ENCODE measurements at regions not wholly inside any gene's neighbourhood (a gene's known extent, or its start where the extent isn't known, plus 50 kb on each side); places are given as distances from the start of the nearest gene placed in this dataset.

DNA sequence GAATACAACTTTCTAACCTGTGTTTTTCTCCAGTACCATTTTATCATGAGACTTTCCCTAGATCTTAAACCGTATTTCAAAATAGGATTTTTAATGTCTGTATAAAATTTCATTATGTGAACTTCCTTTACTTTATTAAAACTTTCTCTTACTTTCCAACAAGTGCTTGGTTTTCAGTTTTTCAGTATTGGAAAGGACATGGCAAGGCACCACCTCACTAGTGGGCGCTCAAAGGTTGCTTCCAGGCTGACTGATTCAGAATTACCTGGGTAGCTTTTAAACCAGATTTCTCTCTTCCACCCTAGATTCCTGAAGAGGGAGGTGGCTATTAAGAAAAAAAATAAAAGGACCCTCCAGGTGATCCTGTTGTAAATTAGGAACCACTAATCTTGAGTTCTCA is 236.6 kb downstream of the SOX2 start:
- no peak for DNase-seq
- TF ChIP-seq POLR2A (IDR thresholded peaks at IDR 0.05; ENCODE audit: low read length) (no peak), GATA1 (IDR thresholded peaks at IDR 0.05; ENCODE audit: low read depth, low read length) (no peak)

GRCh38 chr3:181952221-181952620 is 240.5 kb downstream of the SOX2 start:
- TF ChIP-seq POLR2A (IDR thresholded peaks at IDR 0.05; ENCODE audit: low read length), result no peak
- no peak for TF ChIP-seq GATA1 (IDR thresholded peaks at IDR 0.05; ENCODE audit: low read depth, low read length)
- no peak for DNase-seq

DNA sequence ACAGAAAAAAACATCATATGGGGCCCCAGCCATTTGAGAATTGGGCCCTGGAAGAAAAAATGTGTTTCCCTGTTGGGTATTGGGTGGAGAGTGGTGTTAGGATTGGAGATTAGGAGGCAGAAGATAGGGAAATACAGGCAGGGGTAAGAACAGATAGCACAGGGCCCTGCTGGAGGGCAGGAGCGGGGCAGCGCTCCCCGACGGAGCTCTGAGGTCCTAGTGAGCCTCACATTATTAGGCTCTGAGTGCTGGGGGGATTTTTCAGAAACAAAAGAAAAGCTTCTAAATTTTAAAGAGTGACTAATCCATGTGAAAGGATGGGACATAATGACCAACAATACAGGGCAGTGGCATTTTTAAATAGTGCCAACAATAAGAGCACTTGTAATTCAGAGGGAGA is 241.2 kb downstream of the SOX2 start:
- no peak for TF ChIP-seq POLR2A (IDR thresholded peaks at IDR 0.05; ENCODE audit: low read length)
- no peak for TF ChIP-seq GATA1 (IDR thresholded peaks at IDR 0.05; ENCODE audit: low read depth, low read length)

DNA sequence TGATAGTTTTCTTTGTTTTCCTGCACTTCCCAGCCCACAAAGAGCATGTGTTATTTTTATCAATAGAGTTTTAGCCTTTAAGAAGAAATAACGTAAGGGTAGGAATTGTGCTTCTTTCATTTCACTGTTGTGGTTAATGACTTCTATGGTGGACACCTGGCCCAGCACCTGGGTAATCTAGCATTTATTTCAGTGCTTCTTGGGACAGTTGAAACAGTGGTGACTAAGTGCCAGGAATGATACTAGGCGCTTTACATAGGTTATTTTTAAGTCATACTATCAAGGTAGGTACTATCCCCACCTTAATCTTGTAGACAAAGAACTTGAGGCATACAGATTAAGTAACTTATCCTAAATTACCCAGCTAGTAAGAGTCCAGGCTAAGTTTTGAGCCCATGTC is 243.8 kb downstream of the SOX2 start:
- no peak for DNase-seq
- TF ChIP-seq GATA1 (IDR thresholded peaks at IDR 0.05; ENCODE audit: low read depth, low read length) (no peak), POLR2A (IDR thresholded peaks at IDR 0.05; ENCODE audit: low read length) (no peak)

More for the DNA sequence above, 241.2 kb downstream of the SOX2 start:
- DNase-seq, result no peak

GRCh38 chr3:181956122-181956521 is 244.4 kb downstream of the SOX2 start:
- DNase-seq, result no peak
- TF ChIP-seq POLR2A (IDR thresholded peaks at IDR 0.05; ENCODE audit: low read length), result no peak
- no peak for TF ChIP-seq GATA1 (IDR thresholded peaks at IDR 0.05; ENCODE audit: low read depth, low read length)

- TF ChIP-seq POLR2A (IDR thresholded peaks at IDR 0.05; ENCODE audit: low read length) (no peak), GATA1 (IDR thresholded peaks at IDR 0.05; ENCODE audit: low read depth, low read length) (no peak)
- DNase-seq, result no peak
These were observed 254.7 kb downstream of the SOX2 start for GRCh38 chr3:181966393-181966792.

GRCh38 chr3:181969925-181970324 is 258.2 kb downstream of the SOX2 start:
- TF ChIP-seq POLR2A (IDR thresholded peaks at IDR 0.05; ENCODE audit: low read length) (no peak), GATA1 (IDR thresholded peaks at IDR 0.05; ENCODE audit: low read depth, low read length) (no peak)
- no peak for DNase-seq

GRCh38 chr3:181971424-181971823 is 259.7 kb downstream of the SOX2 start:
- TF ChIP-seq GATA1 (IDR thresholded peaks at IDR 0.05; ENCODE audit: low read depth, low read length) (no peak), POLR2A (IDR thresholded peaks at IDR 0.05; ENCODE audit: low read length) (no peak)
- DNase-seq, result no peak

DNA sequence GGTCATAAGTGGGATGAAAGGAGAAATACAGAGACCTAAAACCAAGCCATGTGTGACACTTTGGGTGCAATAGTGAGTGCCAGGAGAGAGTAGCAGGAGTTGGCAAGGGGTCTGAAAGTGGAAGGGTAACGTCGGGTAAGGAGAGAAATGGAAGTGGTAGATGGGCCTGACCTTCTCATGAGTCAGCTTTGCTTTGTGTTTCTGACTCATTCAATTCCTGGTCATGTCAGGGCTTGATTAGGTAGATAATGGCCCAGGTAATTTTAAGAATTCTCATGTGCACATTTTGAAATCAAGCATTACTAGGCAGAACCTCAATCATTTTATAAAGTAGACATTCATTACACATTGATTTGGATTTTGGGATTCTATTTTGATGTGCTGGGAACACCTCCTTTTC is 262.5 kb downstream of the SOX2 start:
- TF ChIP-seq POLR2A (IDR thresholded peaks at IDR 0.05; ENCODE audit: low read length) (no peak), GATA1 (IDR thresholded peaks at IDR 0.05; ENCODE audit: low read depth, low read length) (no peak)

DNA sequence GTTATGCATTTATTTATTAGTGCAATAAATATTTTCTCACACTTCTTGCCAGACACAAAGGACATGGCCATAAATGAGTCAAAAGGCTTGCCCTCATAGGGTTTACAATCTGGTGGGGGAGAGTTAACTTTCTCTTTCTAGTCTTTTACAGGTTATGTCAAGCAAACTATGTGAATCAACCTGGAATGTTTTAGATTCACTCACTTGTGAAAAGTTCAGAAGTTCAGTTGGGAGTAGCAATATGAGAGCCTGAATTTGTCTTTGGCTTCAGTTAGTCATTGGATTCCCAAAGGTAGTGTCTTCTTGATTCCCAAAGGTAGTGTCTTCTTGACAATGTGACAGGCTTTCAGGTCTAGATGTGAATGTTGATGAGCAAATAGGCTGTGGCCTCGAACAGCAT is 264.8 kb downstream of the SOX2 start:
- TF ChIP-seq POLR2A (IDR thresholded peaks at IDR 0.05; ENCODE audit: low read length), result no peak
- TF ChIP-seq GATA1 (IDR thresholded peaks at IDR 0.05; ENCODE audit: low read depth, low read length), result no peak
- no peak for DNase-seq

More for the DNA sequence above, 262.5 kb downstream of the SOX2 start:
- DNase-seq, result no peak

DNA sequence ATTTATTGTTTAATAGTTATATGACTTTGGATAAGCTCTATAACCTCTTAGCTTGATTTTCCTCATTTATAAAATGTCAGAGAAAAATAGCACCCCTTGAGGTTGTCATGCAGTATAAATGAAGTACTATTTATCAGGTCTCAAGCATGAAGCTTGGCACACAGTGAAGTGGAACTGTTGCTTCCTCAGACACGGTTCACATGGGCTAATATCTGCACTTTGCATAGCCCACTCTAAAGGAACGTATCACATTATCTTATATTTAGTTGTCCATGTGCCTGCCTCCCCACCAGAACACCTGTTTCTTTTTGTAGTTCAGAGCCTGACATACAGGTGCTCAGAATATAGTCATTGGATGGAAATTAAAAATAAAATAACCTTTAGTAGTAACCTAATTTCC is 273.7 kb downstream of the SOX2 start:
- no peak for TF ChIP-seq POLR2A (IDR thresholded peaks at IDR 0.05; ENCODE audit: low read length)
- TF ChIP-seq GATA1 (IDR thresholded peaks at IDR 0.05; ENCODE audit: low read depth, low read length), result no peak
- no peak for DNase-seq

GRCh38 chr3:181987736-181988135 is 276.0 kb downstream of the SOX2 start:
- no peak for DNase-seq
- TF ChIP-seq POLR2A (IDR thresholded peaks at IDR 0.05; ENCODE audit: low read length) (no peak), GATA1 (IDR thresholded peaks at IDR 0.05; ENCODE audit: low read depth, low read length) (no peak)

GRCh38 chr3:181998828-181999227 is 287.1 kb downstream of the SOX2 start:
- TF ChIP-seq POLR2A (IDR thresholded peaks at IDR 0.05; ENCODE audit: low read length) (no peak), GATA1 (IDR thresholded peaks at IDR 0.05; ENCODE audit: low read depth, low read length) (no peak)
- DNase-seq, result no peak

DNA sequence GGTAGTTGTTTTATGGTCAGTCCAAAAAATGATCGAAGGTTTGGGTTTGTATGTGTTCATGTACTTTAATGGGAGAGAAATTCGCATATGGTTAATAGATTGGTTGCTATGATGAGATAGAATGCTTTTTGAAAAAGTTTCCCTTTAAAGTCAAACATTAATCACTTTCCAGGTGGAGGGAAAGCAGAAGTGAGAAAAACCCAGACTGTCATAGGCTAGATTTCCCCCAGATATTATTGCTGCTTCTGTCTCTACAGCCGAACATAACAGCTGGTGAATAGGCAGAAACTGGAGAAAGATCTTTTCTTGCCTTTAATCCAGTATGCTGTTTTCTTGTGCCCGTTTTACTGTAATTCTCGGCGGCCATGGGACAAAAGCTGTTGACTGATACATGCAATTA is 287.6 kb downstream of the SOX2 start:
- DNase-seq, result no peak
- TF ChIP-seq POLR2A (IDR thresholded peaks at IDR 0.05; ENCODE audit: low read length) (no peak), GATA1 (IDR thresholded peaks at IDR 0.05; ENCODE audit: low read depth, low read length) (no peak)

DNA sequence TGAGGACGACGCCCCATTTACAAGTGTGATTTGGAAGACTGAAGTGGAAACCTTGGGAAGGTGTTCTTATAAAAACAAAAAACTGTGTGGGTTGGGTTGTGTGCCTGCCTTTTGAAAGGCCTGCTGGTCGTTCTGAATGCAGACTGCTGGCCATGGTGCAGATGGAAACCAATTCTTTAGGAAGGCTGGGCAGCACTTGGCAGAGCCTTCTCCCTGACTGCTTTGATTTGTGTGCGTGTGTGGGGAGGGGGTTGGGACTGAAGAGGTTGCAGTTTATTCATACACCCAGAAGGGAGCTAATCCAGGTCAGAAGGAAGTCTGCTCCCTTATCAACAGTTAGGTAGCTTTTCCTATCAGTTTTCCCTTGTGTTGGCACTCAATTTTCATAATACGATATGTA is 288.7 kb downstream of the SOX2 start:
- DNase-seq, result no peak
- TF ChIP-seq POLR2A (IDR thresholded peaks at IDR 0.05; ENCODE audit: low read length), result no peak
- no peak for TF ChIP-seq GATA1 (IDR thresholded peaks at IDR 0.05; ENCODE audit: low read depth, low read length)

DNA sequence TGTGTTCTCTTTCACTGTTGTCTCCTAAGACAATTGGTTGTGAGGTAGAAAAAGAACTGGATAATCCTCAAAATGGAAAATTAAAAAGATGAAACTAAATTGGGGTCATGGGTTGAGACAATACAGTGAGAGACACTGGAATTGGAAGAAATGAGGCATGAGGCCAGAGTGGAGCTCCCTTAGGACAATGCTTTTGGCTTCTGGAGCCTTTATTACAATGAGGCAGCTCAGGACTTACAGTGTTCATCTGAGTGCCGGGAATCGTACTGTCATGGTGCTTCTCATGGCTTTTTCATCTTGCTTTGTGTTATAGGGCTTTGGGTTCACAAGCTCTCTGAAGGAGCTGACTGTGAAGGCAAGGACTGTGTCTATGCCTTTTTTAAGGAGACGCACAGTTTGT is 293.5 kb downstream of the SOX2 start:
- no peak for TF ChIP-seq POLR2A (IDR thresholded peaks at IDR 0.05; ENCODE audit: low read length)
- no peak for TF ChIP-seq GATA1 (IDR thresholded peaks at IDR 0.05; ENCODE audit: low read depth, low read length)
- no peak for DNase-seq
